HEK293T (cell line): ENCODE measurements at regions not wholly inside any gene's neighbourhood (a gene's known extent, or its start where the extent isn't known, plus 50 kb on each side); places are given as distances from the start of the nearest gene placed in this dataset.

ENCODE experiments used
- CTCF ChIA-PET: fragments of 350-600 bp; formaldehyde crosslinking; extraction: SDS; loops from one replicate; lab custom pipeline; 2021; ENCODE audit warnings: antibody characterized with exemption, inconsistent platforms; lab: Yijun Ruan, JAX
- POLR2A ChIA-PET: fragments of 350-600 bp; formaldehyde crosslinking; extraction: SDS; loops from one replicate; lab custom pipeline; 2020; ENCODE audit warnings: antibody characterized with exemption, inconsistent platforms; lab: Yijun Ruan, JAX
- DNase-seq: peaks from one replicate; pipeline ENCODE4 v3.0.0; 2012; ENCODE audit warnings: mixed read lengths; ENCODE audit errors: extremely low spot score
- ARNT ChIP-seq: fragments of 450-650 bp; IDR thresholded peaks from 2 replicates; pipeline ENCODE4 v1.6.1; 2017; ENCODE audit warnings: mild to moderate bottlenecking
- BHLHE40 ChIP-seq: fragments of 450-650 bp; IDR thresholded peaks from 2 replicates; pipeline ENCODE4 v1.6.1; 2016; ENCODE audit warnings: mild to moderate bottlenecking, moderate library complexity, borderline replicate concordance
- CTBP1 ChIP-seq: fragments of 450-650 bp; IDR thresholded peaks from 2 replicates; pipeline ENCODE4 v1.6.1; 2016; ENCODE audit warnings: borderline replicate concordance
- ELF4 ChIP-seq: fragments of 450-650 bp; IDR thresholded peaks from 2 replicates; pipeline ENCODE4 v1.6.1; 2017; ENCODE audit warnings: antibody characterized with exemption
- FOXA1 ChIP-seq: fragments of 450-650 bp; IDR thresholded peaks from 2 replicates; pipeline ENCODE4 v1.6.1; 2016; ENCODE audit warnings: mild to moderate bottlenecking
- FOXK2 ChIP-seq: fragments of 450-650 bp; IDR thresholded peaks from 2 replicates; pipeline ENCODE4 v1.6.1; 2016; ENCODE audit warnings: mild to moderate bottlenecking
- FOXM1 ChIP-seq: fragments of 450-650 bp; IDR thresholded peaks from 2 replicates; pipeline ENCODE4 v1.6.1; 2017; ENCODE audit warnings: mild to moderate bottlenecking, borderline replicate concordance
- HDGF ChIP-seq: fragments of 450-650 bp; IDR thresholded peaks from 2 replicates; pipeline ENCODE4 v1.6.1; 2017; ENCODE audit warnings: antibody characterized with exemption, borderline replicate concordance
- L3MBTL2 ChIP-seq: fragments of 450-650 bp; conservative IDR thresholded peaks from 2 replicates; pipeline ENCODE4 v1.6.1; 2016; ENCODE audit warnings: mild to moderate bottlenecking
- LEF1 ChIP-seq: fragments of 450-650 bp; IDR thresholded peaks from 2 replicates; pipeline ENCODE4 v1.6.1; 2017; ENCODE audit warnings: mild to moderate bottlenecking, borderline replicate concordance
- NFRKB ChIP-seq: fragments of 450-650 bp; IDR thresholded peaks from 2 replicates; pipeline ENCODE4 v1.6.1; 2016; ENCODE audit warnings: mild to moderate bottlenecking, moderate library complexity
- PKNOX1 ChIP-seq: fragments of 450-650 bp; IDR thresholded peaks from 2 replicates; pipeline ENCODE4 v1.6.1; 2016
- SP1 ChIP-seq: fragments of 450-650 bp; IDR thresholded peaks from 2 replicates; pipeline ENCODE4 v1.6.1; 2017
- SUZ12 ChIP-seq: fragments of 450-650 bp; IDR thresholded peaks from 2 replicates; pipeline ENCODE4 v1.6.1; 2016; ENCODE audit warnings: mild to moderate bottlenecking
- TARDBP ChIP-seq: fragments of 450-650 bp; IDR thresholded peaks from 2 replicates; pipeline ENCODE4 v1.6.1; 2016
- ZNF384 ChIP-seq: fragments of 450-650 bp; IDR thresholded peaks from 2 replicates; pipeline ENCODE4 v1.6.1; 2016

- TF ChIP-seq LEF1 (no peak), L3MBTL2 (no peak), TARDBP (no peak), SP1 (no peak), CTBP1 (no peak), ZNF384 (no peak), FOXM1 (no peak), PKNOX1 (no peak), ELF4 (no peak), HDGF (no peak), FOXK2 (no peak), SUZ12 (no peak)
- ChIA-PET POLR2A (no interaction called here), CTCF (no interaction called here)
- DNase-seq = no peak
Measured at GRCh38 chr1:56180520-56181190, 398.7 kb downstream of the PLPP3 start.

- CTCF ChIA-PET = no interaction called here
- no peak for TF ChIP-seq PKNOX1
- TF ChIP-seq ARNT = no peak
- no peak for TF ChIP-seq LEF1
- no peak for TF ChIP-seq BHLHE40
- TF ChIP-seq NFRKB = no peak
- no peak for TF ChIP-seq FOXK2
- TF ChIP-seq HDGF = no peak
- TF ChIP-seq SUZ12 = no peak
- TF ChIP-seq L3MBTL2 = no peak
- no peak for TF ChIP-seq SP1
- no peak for TF ChIP-seq TARDBP
- TF ChIP-seq FOXA1 = no peak
- no peak for TF ChIP-seq CTBP1
- no peak for TF ChIP-seq FOXM1
- TF ChIP-seq ZNF384 = no peak
- TF ChIP-seq ELF4 = no peak
Measured at GRCh38 chr1:56179543-56179942, 399.8 kb downstream of the PLPP3 start.

GRCh38 chr1:56175211-56175610 lies 404.2 kb downstream of the PLPP3 start:
- CTCF ChIA-PET = no interaction called here
- no peak for DNase-seq
- no peak for TF ChIP-seq FOXK2
- TF ChIP-seq FOXM1 = no peak
- TF ChIP-seq PKNOX1 = no peak
- no peak for TF ChIP-seq SUZ12
- no peak for TF ChIP-seq ELF4
- TF ChIP-seq SP1 = no peak
- no peak for TF ChIP-seq HDGF
- POLR2A ChIA-PET = no interaction called here

More at GRCh38 chr1:56179543-56179942, 399.8 kb downstream of the PLPP3 start:
- no peak for DNase-seq
- POLR2A ChIA-PET = no interaction called here

GRCh38 chr1:56174176-56174885 lies 405.0 kb downstream of the PLPP3 start:
- ChIA-PET CTCF (no interaction called here), POLR2A (no interaction called here)
- no peak for DNase-seq
- TF ChIP-seq L3MBTL2 (no peak), FOXA1 (no peak), FOXK2 (no peak), HDGF (no peak), ZNF384 (no peak), LEF1 (no peak), SP1 (no peak), CTBP1 (no peak), TARDBP (no peak), FOXM1 (no peak), PKNOX1 (no peak), NFRKB (no peak), ARNT (no peak), ELF4 (no peak), SUZ12 (no peak), BHLHE40 (no peak)

- CTCF ChIA-PET = no interaction called here
- POLR2A ChIA-PET = no interaction called here
Measured at GRCh38 chr1:56173736-56174135, 405.6 kb downstream of the PLPP3 start.

More at GRCh38 chr1:56173736-56174135, 405.6 kb downstream of the PLPP3 start:
- DNase-seq = no peak
- no peak for TF ChIP-seq ELF4
- no peak for TF ChIP-seq ARNT
- no peak for TF ChIP-seq NFRKB
- TF ChIP-seq ZNF384 = no peak
- TF ChIP-seq TARDBP = no peak
- TF ChIP-seq BHLHE40 = no peak
- no peak for TF ChIP-seq SUZ12
- no peak for TF ChIP-seq LEF1
- TF ChIP-seq CTBP1 = no peak
- no peak for TF ChIP-seq PKNOX1
- TF ChIP-seq HDGF = no peak
- TF ChIP-seq SP1 = no peak
- TF ChIP-seq L3MBTL2 = no peak
- TF ChIP-seq FOXA1 = no peak
- no peak for TF ChIP-seq FOXM1
- no peak for TF ChIP-seq FOXK2
